Uterus (tissue), 2 donors: ENCODE measurements at regions not wholly inside any gene's neighbourhood (a gene's known extent, or its start where the extent isn't known, plus 50 kb on each side); places are given as distances from the start of the nearest gene placed in this dataset.

Experiments used
- POLR2A ChIP-seq, 2 donors: fragments of 450-650 bp; IDR thresholded peaks; one replicate each; pipeline ENCODE4 v1.6.1; 2016; ENCODE audit warnings: antibody characterized with exemption in 2 of 2, mild to moderate bottlenecking in 1 of 2, moderate library complexity in 1 of 2
- TF ChIP-seq, protein P1 (sequence below), 4 experiments: fragments of 200-600 bp in 2 of 4; fragments of 450-650 bp in 2 of 4; sonication (generic) in 2 of 4; IDR thresholded peaks; one replicate each; pipeline ENCODE4 v1.5.1; 2016 to 2019; ENCODE audit warnings: antibody characterized with exemption in 4 of 4, mild to moderate bottlenecking in 2 of 4, moderate library complexity in 1 of 4

DNA sequence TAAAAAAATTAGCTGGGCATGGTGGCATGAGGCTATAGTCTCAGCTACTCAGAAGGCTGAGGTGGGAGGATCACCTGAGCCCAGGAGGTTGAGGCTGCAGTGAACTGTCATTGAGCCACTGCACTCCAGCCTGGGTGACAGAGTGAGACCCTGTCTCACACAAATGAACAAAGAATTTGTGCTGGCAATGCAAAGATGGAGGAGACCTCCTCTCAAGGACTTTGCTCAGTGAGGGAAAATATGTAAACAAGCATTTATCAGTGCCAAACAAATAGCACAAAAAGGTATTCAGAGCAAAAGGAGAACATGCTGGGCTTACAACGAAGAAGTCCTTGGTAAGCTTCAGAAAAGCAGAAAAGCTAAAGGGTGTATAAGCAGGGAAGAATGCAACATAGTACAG, 113.1 kb upstream of the UMPS start:
- TF ChIP-seq POLR2A (IDR thresholded peaks at IDR 0.05), result no peak
- TF ChIP-seq, protein P1, sequence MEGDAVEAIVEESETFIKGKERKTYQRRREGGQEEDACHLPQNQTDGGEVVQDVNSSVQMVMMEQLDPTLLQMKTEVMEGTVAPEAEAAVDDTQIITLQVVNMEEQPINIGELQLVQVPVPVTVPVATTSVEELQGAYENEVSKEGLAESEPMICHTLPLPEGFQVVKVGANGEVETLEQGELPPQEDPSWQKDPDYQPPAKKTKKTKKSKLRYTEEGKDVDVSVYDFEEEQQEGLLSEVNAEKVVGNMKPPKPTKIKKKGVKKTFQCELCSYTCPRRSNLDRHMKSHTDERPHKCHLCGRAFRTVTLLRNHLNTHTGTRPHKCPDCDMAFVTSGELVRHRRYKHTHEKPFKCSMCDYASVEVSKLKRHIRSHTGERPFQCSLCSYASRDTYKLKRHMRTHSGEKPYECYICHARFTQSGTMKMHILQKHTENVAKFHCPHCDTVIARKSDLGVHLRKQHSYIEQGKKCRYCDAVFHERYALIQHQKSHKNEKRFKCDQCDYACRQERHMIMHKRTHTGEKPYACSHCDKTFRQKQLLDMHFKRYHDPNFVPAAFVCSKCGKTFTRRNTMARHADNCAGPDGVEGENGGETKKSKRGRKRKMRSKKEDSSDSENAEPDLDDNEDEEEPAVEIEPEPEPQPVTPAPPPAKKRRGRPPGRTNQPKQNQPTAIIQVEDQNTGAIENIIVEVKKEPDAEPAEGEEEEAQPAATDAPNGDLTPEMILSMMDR (IDR thresholded peaks at IDR 0.05), result no peak
